ENCODE measurements at regions not wholly inside any gene's neighbourhood (a gene's known extent, or its start where the extent isn't known, plus 50 kb on each side); places are given as distances from the start of the nearest gene placed in this dataset.

- TF ChIP-seq CTCF (IDR thresholded peaks at IDR 0.05; ENCODE audit: extremely low read depth, low read depth, low read length), result peak; percentile 80
- Histone ChIP-seq H3K27ac (ENCODE audit: low read depth, low read length) (no peak overlapping the region), H3K27me3 (ENCODE audit: insufficient read depth, low read length) (no peaks in the 10 kb centered on the region), H3K4me3 (ENCODE audit: insufficient read depth, low read length) (no peak overlapping the region), H3K4me1 (ENCODE audit: insufficient read depth, low read length) (no peaks in the 10 kb centered on the region), H3K4me2 (ENCODE audit: insufficient read depth, low read length) (no peak overlapping the region), H3K36me3 (ENCODE audit: insufficient read depth, low read length) (no peaks in the 10 kb centered on the region), H3K79me2 (ENCODE audit: insufficient read depth, low read length) (no peaks in the 10 kb centered on the region), H2AFZ (ENCODE audit: low read length) (no peak overlapping the region), H4K20me1 (ENCODE audit: insufficient read depth, low read length) (no peaks in the 10 kb centered on the region), H3K9me3 (ENCODE audit: low read depth, low read length) (no peaks in the 10 kb centered on the region)
- DNase-seq (ENCODE audit: insufficient read length, low spot score, missing footprints), result peak; percentile 83
Observed at GRCh38 chrX:17242470-17242869, 132.5 kb upstream of the NHS start.

GRCh38 chrX:17247144-17247543 lies 127.9 kb upstream of the NHS start:
- H3K4me3 ChIP-seq (ENCODE audit: insufficient read depth, low read length), result no peak overlapping the region
- DNase-seq (ENCODE audit: insufficient read length, low spot score, missing footprints), result peak; percentile 74
- no peaks in the 10 kb centered on the region for H3K79me2 ChIP-seq (ENCODE audit: insufficient read depth, low read length)
- H3K9me3 ChIP-seq (ENCODE audit: low read depth, low read length), result no peaks in the 10 kb centered on the region
- no peaks in the 10 kb centered on the region for H3K36me3 ChIP-seq (ENCODE audit: insufficient read depth, low read length)
- H2AFZ ChIP-seq (ENCODE audit: low read length), result no peak overlapping the region
- no peak for TF ChIP-seq CTCF (IDR thresholded peaks at IDR 0.05; ENCODE audit: extremely low read depth, low read depth, low read length)
- no peaks in the 10 kb centered on the region for H3K4me1 ChIP-seq (ENCODE audit: insufficient read depth, low read length)
- H4K20me1 ChIP-seq (ENCODE audit: insufficient read depth, low read length), result no peaks in the 10 kb centered on the region
- H3K27me3 ChIP-seq (ENCODE audit: insufficient read depth, low read length), result no peaks in the 10 kb centered on the region
- no peak overlapping the region for H3K4me2 ChIP-seq (ENCODE audit: insufficient read depth, low read length)
- no peak overlapping the region for H3K27ac ChIP-seq (ENCODE audit: low read depth, low read length)

- H3K4me3 ChIP-seq (ENCODE audit: insufficient read depth, low read length), result no peak overlapping the region
- no peaks in the 10 kb centered on the region for H3K79me2 ChIP-seq (ENCODE audit: insufficient read depth, low read length)
- no peaks in the 10 kb centered on the region for H3K4me1 ChIP-seq (ENCODE audit: insufficient read depth, low read length)
- H3K9me3 ChIP-seq (ENCODE audit: low read depth, low read length), result no peaks in the 10 kb centered on the region
- no peak overlapping the region for H3K27ac ChIP-seq (ENCODE audit: low read depth, low read length)
- no peaks in the 10 kb centered on the region for H3K36me3 ChIP-seq (ENCODE audit: insufficient read depth, low read length)
- DNase-seq (ENCODE audit: insufficient read length, low spot score, missing footprints), result no peak
- no peak for TF ChIP-seq CTCF (IDR thresholded peaks at IDR 0.05; ENCODE audit: extremely low read depth, low read depth, low read length)
- H4K20me1 ChIP-seq (ENCODE audit: insufficient read depth, low read length), result no peaks in the 10 kb centered on the region
- H2AFZ ChIP-seq (ENCODE audit: low read length), result no peak overlapping the region
- H3K4me2 ChIP-seq (ENCODE audit: insufficient read depth, low read length), result no peak overlapping the region
- H3K27me3 ChIP-seq (ENCODE audit: insufficient read depth, low read length), result no peaks in the 10 kb centered on the region
Observed at GRCh38 chrX:17262123-17262522, 112.9 kb upstream of the NHS start.

GRCh38 chrX:17266136-17266535 lies 108.9 kb upstream of the NHS start:
- DNase-seq (ENCODE audit: insufficient read length, low spot score, missing footprints), result no peak
- Histone ChIP-seq H3K4me3 (ENCODE audit: insufficient read depth, low read length) (no peak overlapping the region), H2AFZ (ENCODE audit: low read length) (no peak overlapping the region), H3K27me3 (ENCODE audit: insufficient read depth, low read length) (no peaks in the 10 kb centered on the region), H3K4me2 (ENCODE audit: insufficient read depth, low read length) (no peak overlapping the region), H4K20me1 (ENCODE audit: insufficient read depth, low read length) (no peaks in the 10 kb centered on the region), H3K9me3 (ENCODE audit: low read depth, low read length) (no peaks in the 10 kb centered on the region), H3K27ac (ENCODE audit: low read depth, low read length) (no peak overlapping the region), H3K79me2 (ENCODE audit: insufficient read depth, low read length) (no peaks in the 10 kb centered on the region), H3K36me3 (ENCODE audit: insufficient read depth, low read length) (no peaks in the 10 kb centered on the region), H3K4me1 (ENCODE audit: insufficient read depth, low read length) (no peaks in the 10 kb centered on the region)
- no peak for TF ChIP-seq CTCF (IDR thresholded peaks at IDR 0.05; ENCODE audit: extremely low read depth, low read depth, low read length)

Data from osteoblast (primary cell).